HUES64 (cell line): ENCODE measurements at regions not wholly inside any gene's neighbourhood (a gene's known extent, or its start where the extent isn't known, plus 50 kb on each side); places are given as distances from the start of the nearest gene placed in this dataset.

Experiments used
- H3K27ac ChIP-seq: 2 replicates; pipeline ENCODE4 v1.7.0; 2013; ENCODE audit warnings: low read depth, low read length, inconsistent platforms
- H3K27me3 ChIP-seq: 2 replicates; pipeline ENCODE4 v1.6.1; 2013; ENCODE audit warnings: mild to moderate bottlenecking, low read length; ENCODE audit not compliant: insufficient read depth
- H3K36me3 ChIP-seq: 2 replicates; pipeline ENCODE4 v1.6.1; 2013; ENCODE audit warnings: mild to moderate bottlenecking, low read length; ENCODE audit not compliant: insufficient read depth
- H3K4me1 ChIP-seq: 2 replicates; pipeline ENCODE4 v1.6.1; 2013; ENCODE audit warnings: mild to moderate bottlenecking, low read length, moderate library complexity; ENCODE audit not compliant: insufficient read depth
- H3K4me3 ChIP-seq: 2 replicates; pipeline ENCODE4 v1.5.1; 2013; ENCODE audit warnings: mild to moderate bottlenecking, low read length, moderate library complexity
- H3K9ac ChIP-seq: 2 replicates; pipeline ENCODE4 v1.6.1; 2013; ENCODE audit warnings: mild to moderate bottlenecking, low read depth, low read length
- H3K9me3 ChIP-seq: 2 replicates; pipeline ENCODE4 v1.6.1; 2013; ENCODE audit warnings: low read depth, low read length; ENCODE audit not compliant: insufficient read depth
- WGBS: fragments of 150-250, 120-280 bp; methylation state at CpG from one replicate; pipeline ENCODE4 v1.1.7; 2013; ENCODE audit warnings: missing lambda C conversion rate; 5-methylcytosine and 5-hydroxymethylcytosine counted together

- no peaks in the 10 kb centered on the region for H3K36me3 ChIP-seq
- H3K27ac ChIP-seq: no peak overlapping the region
- WGBS: 93% methylated on average over 6 of the region's 6 CpGs
Observed at GRCh38 chr4:32771491-32771890, 2051.3 kb downstream of the PCDH7 start.

DNA sequence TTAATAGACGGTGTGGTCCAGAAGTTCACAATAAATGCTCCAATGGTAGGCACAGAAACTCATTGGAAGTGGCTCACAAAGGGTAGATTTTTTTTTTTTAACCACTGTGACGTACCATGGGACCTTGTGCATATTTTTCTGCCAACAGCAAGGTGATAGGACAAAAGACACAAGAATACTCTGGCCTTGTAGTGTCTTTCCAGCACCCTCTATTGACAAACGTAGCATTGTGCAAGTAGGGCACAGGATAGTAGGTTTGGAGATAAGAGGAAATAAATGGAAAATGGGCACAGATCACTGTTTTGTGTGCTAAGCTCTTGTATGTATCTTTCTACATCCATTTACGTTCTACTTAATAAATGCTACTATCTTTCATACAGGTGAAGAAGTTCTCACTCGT lies 2054.9 kb downstream of the PCDH7 start:
- 68% methylated on average over 5 of the region's 5 CpGs for WGBS
- no peak overlapping the region for H3K9ac ChIP-seq
- H3K27me3 ChIP-seq: no peaks in the 10 kb centered on the region
- H3K27ac ChIP-seq: no peak overlapping the region
- H3K4me1 ChIP-seq: no peaks in the 10 kb centered on the region
- no peaks in the 10 kb centered on the region for H3K36me3 ChIP-seq
- no peaks in the 10 kb centered on the region for H3K9me3 ChIP-seq
- no peak overlapping the region for H3K4me3 ChIP-seq

More at GRCh38 chr4:32771491-32771890, 2051.3 kb downstream of the PCDH7 start:
- H3K9me3 ChIP-seq: no peaks in the 10 kb centered on the region
- no peak overlapping the region for H3K9ac ChIP-seq
- no peaks in the 10 kb centered on the region for H3K27me3 ChIP-seq
- H3K4me3 ChIP-seq: no peak overlapping the region
- H3K4me1 ChIP-seq: no peaks in the 10 kb centered on the region

DNA sequence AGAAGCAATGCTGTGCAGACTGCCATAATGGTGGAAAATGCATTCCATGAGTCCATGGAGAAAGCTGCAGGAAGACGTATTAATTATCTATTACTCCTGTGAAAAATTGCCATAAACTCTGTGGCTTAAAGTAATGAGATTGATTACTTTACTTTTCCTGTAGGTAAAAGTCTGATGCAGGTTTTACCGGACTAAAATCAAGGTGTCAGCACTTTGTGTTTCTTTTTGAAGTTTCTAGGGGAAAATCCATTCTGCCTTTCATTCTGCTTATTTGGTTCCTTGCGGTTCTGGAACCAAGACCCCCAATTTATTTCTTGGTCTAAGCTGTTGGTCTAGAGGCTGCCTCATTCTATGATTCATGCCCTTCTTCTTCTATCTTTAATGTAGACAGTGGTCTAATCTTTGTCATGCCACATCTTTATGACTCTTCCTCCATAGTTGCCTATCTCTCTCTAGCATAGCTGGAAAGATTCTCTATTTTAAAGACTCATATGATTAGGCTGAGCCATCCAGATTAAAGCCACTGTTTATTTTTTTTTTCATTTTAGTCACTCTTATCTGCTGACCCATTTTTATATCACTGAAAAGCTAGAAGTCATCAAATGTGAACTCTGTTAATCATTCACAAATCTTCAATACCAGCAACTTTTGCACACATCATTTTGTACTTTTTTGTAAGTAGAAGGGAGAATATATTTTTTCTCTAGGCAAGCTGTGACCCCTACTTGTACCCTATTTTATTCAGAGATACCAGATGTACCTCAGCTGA lies 2056.4 kb downstream of the PCDH7 start:
- 98% methylated on average over 3 of the region's 3 CpGs for WGBS
- no peak overlapping the region for H3K4me3 ChIP-seq
- no peaks in the 10 kb centered on the region for H3K36me3 ChIP-seq
- no peak overlapping the region for H3K27ac ChIP-seq
- peaks cover 3% of the 10 kb centered on the region; the same call in 1 of the 2 replicates for H3K9me3 ChIP-seq
- no peak overlapping the region for H3K9ac ChIP-seq
- H3K4me1 ChIP-seq: no peaks in the 10 kb centered on the region
- H3K27me3 ChIP-seq: no peaks in the 10 kb centered on the region

- Histone ChIP-seq H3K27ac (no peak overlapping the region), H3K9me3 (peaks cover 3% of the 10 kb centered on the region; the same call in 1 of the 2 replicates), H3K9ac (no peak overlapping the region), H3K4me3 (no peak overlapping the region), H3K36me3 (no peaks in the 10 kb centered on the region), H3K4me1 (no peaks in the 10 kb centered on the region), H3K27me3 (no peaks in the 10 kb centered on the region)
- 93% methylated on average over 1 of the region's 1 CpG for WGBS
Observed at GRCh38 chr4:32778025-32778424, 2057.9 kb downstream of the PCDH7 start.

DNA sequence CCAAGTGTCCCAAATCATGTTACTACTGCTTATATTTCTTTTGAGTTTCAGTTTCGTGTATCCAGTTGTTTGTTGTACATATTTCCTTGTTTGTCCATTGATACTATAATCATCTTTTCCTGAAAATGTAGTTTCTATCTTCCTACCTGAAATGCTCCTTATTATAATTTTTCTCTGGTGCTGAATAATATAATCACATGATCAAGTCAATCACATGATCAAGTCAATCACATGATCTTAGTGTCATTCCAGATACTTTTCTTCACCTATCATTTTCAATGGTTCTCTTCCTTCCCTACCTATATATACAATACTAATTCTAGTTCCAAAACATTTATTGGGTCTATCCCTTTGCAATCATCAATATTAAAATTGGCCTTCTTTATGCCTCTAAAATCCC lies 2058.8 kb downstream of the PCDH7 start:
- H3K9me3 ChIP-seq: peaks cover 3% of the 10 kb centered on the region; the same call in 1 of the 2 replicates
- 100% methylated on average over 1 of the region's 1 CpG for WGBS
- no peak overlapping the region for H3K9ac ChIP-seq
- H3K4me3 ChIP-seq: no peak overlapping the region
- no peaks in the 10 kb centered on the region for H3K27me3 ChIP-seq
- H3K36me3 ChIP-seq: no peaks in the 10 kb centered on the region
- no peak overlapping the region for H3K27ac ChIP-seq
- no peaks in the 10 kb centered on the region for H3K4me1 ChIP-seq

GRCh38 chr4:32789026-32789608 lies 2068.9 kb downstream of the PCDH7 start:
- Histone ChIP-seq H3K9ac (no peak overlapping the region), H3K4me1 (peaks cover 8% of the 10 kb centered on the region; the same call in 1 of the 2 replicates), H3K36me3 (no peaks in the 10 kb centered on the region), H3K9me3 (no peaks in the 10 kb centered on the region), H3K4me3 (no peak overlapping the region), H3K27ac (no peak overlapping the region), H3K27me3 (no peaks in the 10 kb centered on the region)

DNA sequence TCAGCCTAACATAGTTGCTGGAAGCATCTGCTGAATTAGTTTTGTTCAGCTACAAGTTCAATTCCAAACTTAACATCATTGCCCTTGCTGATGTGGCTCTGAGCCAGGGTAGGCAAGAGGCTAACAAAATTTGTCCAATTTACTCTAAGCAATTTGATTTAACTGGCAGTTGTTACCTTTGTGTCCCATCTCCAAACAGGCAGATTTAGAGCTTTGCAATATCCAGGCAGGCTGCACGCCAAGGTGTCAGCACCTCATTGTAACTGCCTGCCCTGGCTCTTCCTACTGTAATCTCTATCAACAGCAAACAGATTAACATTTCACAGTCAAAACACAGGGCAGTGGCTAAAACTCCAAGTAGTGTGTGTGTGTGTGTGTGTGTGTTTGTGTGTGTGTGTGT lies 2070.6 kb downstream of the PCDH7 start:
- Histone ChIP-seq H3K27ac (no peak overlapping the region), H3K9me3 (no peaks in the 10 kb centered on the region), H3K4me3 (no peak overlapping the region), H3K9ac (no peak overlapping the region), H3K36me3 (no peaks in the 10 kb centered on the region), H3K27me3 (no peaks in the 10 kb centered on the region), H3K4me1 (peaks cover 8% of the 10 kb centered on the region; the same call in 1 of the 2 replicates)
- 59% methylated on average over 1 of the region's 1 CpG for WGBS

GRCh38 chr4:32798471-32799159 lies 2078.4 kb downstream of the PCDH7 start:
- WGBS: 95% methylated on average over 9 of the region's 9 CpGs
- H3K4me3 ChIP-seq: no peak overlapping the region
- no peaks in the 10 kb centered on the region for H3K27me3 ChIP-seq
- no peaks in the 10 kb centered on the region for H3K4me1 ChIP-seq
- H3K36me3 ChIP-seq: no peaks in the 10 kb centered on the region
- H3K9me3 ChIP-seq: no peaks in the 10 kb centered on the region
- no peak overlapping the region for H3K9ac ChIP-seq
- no peak overlapping the region for H3K27ac ChIP-seq

- H3K9me3 ChIP-seq: peaks cover 73% of the 10 kb centered on the region
- H3K27ac ChIP-seq: no peak overlapping the region
- no peaks in the 10 kb centered on the region for H3K36me3 ChIP-seq
- H3K9ac ChIP-seq: no peak overlapping the region
- no peaks in the 10 kb centered on the region for H3K27me3 ChIP-seq
- no peak overlapping the region for H3K4me3 ChIP-seq
- no peaks in the 10 kb centered on the region for H3K4me1 ChIP-seq
- 97% methylated on average over 2 of the region's 2 CpGs for WGBS
Observed at GRCh38 chr4:32824336-32824735, 2104.2 kb downstream of the PCDH7 start.

GRCh38 chr4:32826169-32826568 lies 2106.0 kb downstream of the PCDH7 start:
- H3K27ac ChIP-seq: no peak overlapping the region
- no peak overlapping the region for H3K4me3 ChIP-seq
- no peak overlapping the region for H3K9ac ChIP-seq
- H3K4me1 ChIP-seq: no peaks in the 10 kb centered on the region
- H3K36me3 ChIP-seq: no peaks in the 10 kb centered on the region
- H3K27me3 ChIP-seq: no peaks in the 10 kb centered on the region
- WGBS: 91% methylated on average over 2 of the region's 3 CpGs
- peaks cover 63% of the 10 kb centered on the region for H3K9me3 ChIP-seq

DNA sequence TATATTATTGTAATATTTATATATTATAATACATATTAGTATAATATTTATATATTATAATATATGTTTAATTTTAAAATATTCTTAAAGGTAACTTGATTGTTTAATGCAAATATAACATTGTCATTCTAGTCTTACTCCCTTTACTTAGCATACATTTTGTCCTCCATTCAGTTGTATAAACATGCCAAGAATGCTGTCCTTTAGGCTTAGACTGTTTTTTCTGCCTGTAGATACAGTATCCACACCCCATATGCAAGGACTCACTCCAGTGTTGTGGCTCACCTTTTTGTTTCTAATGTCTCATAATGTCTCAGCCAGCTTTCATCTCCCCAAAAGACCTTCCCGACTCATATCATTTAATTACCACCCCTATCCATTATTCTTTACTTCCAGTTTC lies 2110.0 kb downstream of the PCDH7 start:
- Histone ChIP-seq H3K9me3 (peaks cover 31% of the 10 kb centered on the region), H3K27ac (no peak overlapping the region), H3K36me3 (no peaks in the 10 kb centered on the region), H3K9ac (no peak overlapping the region), H3K4me3 (no peak overlapping the region), H3K27me3 (no peaks in the 10 kb centered on the region), H3K4me1 (no peaks in the 10 kb centered on the region)
- 97% methylated on average over 1 of the region's 1 CpG for whole genome bisulfite sequencing
